ENCODE measurements at regions not wholly inside any gene's neighbourhood (a gene's known extent, or its start where the extent isn't known, plus 50 kb on each side); places are given as distances from the start of the nearest gene placed in this dataset.
A peak's percentile ranks its signal among the peaks of the same experiment; 100 is the strongest.

- H3K4me2 ChIP-seq (ENCODE audit: low read length), result no peak overlapping the region
- H3K4me3 ChIP-seq (ENCODE audit: low read depth, low read length, poor library complexity, severe bottlenecking), result no peak overlapping the region
- H3K4me1 ChIP-seq (ENCODE audit: insufficient read depth, low read length, severe bottlenecking), result no peaks in the 10 kb centered on the region
- H3K36me3 ChIP-seq (ENCODE audit: insufficient read depth, low read length), result no peaks in the 10 kb centered on the region
- no peaks in the 10 kb centered on the region for H3K27me3 ChIP-seq (ENCODE audit: insufficient read depth, low read length)
- H3K9ac ChIP-seq (ENCODE audit: low read length), result no peak overlapping the region
- no peaks in the 10 kb centered on the region for H4K20me1 ChIP-seq (ENCODE audit: insufficient read depth, low read length)
- H3K79me2 ChIP-seq (ENCODE audit: insufficient read depth, low read length), result no peaks in the 10 kb centered on the region
- no peak for TF ChIP-seq EZH2 (IDR thresholded peaks at IDR 0.05; ENCODE audit: borderline replicate concordance, low read length)
- peak; percentile 67 for TF ChIP-seq CTCF (IDR thresholded peaks at IDR 0.05; ENCODE audit: low read length)
- H3K9me3 ChIP-seq (ENCODE audit: low read length), result no peaks in the 10 kb centered on the region
- H3K9me2 ChIP-seq (ENCODE audit: low read depth, low read length), result no peaks in the 10 kb centered on the region
- no peaks in the 10 kb centered on the region for H3F3A ChIP-seq (ENCODE audit: insufficient read depth, low read length)
- H3K27ac ChIP-seq (ENCODE audit: low read depth, low read length, poor library complexity, severe bottlenecking), result no peak overlapping the region
- H2AFZ ChIP-seq (ENCODE audit: low read length), result no peak overlapping the region
Observed at GRCh38 chr16:76653390-76654026, 376.3 kb downstream of the CNTNAP4 start.

- H3K27me3 ChIP-seq (ENCODE audit: insufficient read depth, low read length), result no peaks in the 10 kb centered on the region
- no peaks in the 10 kb centered on the region for H3K4me1 ChIP-seq (ENCODE audit: insufficient read depth, low read length, severe bottlenecking)
- no peaks in the 10 kb centered on the region for H3K9me3 ChIP-seq (ENCODE audit: low read length)
- no peaks in the 10 kb centered on the region for H4K20me1 ChIP-seq (ENCODE audit: insufficient read depth, low read length)
- H3K9ac ChIP-seq (ENCODE audit: low read length), result no peak overlapping the region
- no peak for TF ChIP-seq CTCF (IDR thresholded peaks at IDR 0.05; ENCODE audit: low read length)
- no peak for TF ChIP-seq EZH2 (IDR thresholded peaks at IDR 0.05; ENCODE audit: borderline replicate concordance, low read length)
- no peak overlapping the region for H3K4me2 ChIP-seq (ENCODE audit: low read length)
- H3K9me2 ChIP-seq (ENCODE audit: low read depth, low read length), result no peaks in the 10 kb centered on the region
- H3K36me3 ChIP-seq (ENCODE audit: insufficient read depth, low read length), result no peaks in the 10 kb centered on the region
- no peaks in the 10 kb centered on the region for H3K79me2 ChIP-seq (ENCODE audit: insufficient read depth, low read length)
- H3F3A ChIP-seq (ENCODE audit: insufficient read depth, low read length), result no peaks in the 10 kb centered on the region
- H3K27ac ChIP-seq (ENCODE audit: low read depth, low read length, poor library complexity, severe bottlenecking), result no peak overlapping the region
- no peak overlapping the region for H2AFZ ChIP-seq (ENCODE audit: low read length)
- no peak overlapping the region for H3K4me3 ChIP-seq (ENCODE audit: low read depth, low read length, poor library complexity, severe bottlenecking)
Observed at GRCh38 chr16:76654088-76654820, 377.1 kb downstream of the CNTNAP4 start.

GRCh38 chr16:76656994-76657393, 379.8 kb downstream of the CNTNAP4 start:
- H3K79me2 ChIP-seq (ENCODE audit: insufficient read depth, low read length), result no peaks in the 10 kb centered on the region
- no peak overlapping the region for H2AFZ ChIP-seq (ENCODE audit: low read length)
- H3K4me3 ChIP-seq (ENCODE audit: low read depth, low read length, poor library complexity, severe bottlenecking), result no peak overlapping the region
- no peaks in the 10 kb centered on the region for H3K27me3 ChIP-seq (ENCODE audit: insufficient read depth, low read length)
- H3F3A ChIP-seq (ENCODE audit: insufficient read depth, low read length), result no peaks in the 10 kb centered on the region
- TF ChIP-seq CTCF (IDR thresholded peaks at IDR 0.05; ENCODE audit: low read length) (no peak), EZH2 (IDR thresholded peaks at IDR 0.05; ENCODE audit: borderline replicate concordance, low read length) (no peak)
- no peaks in the 10 kb centered on the region for H4K20me1 ChIP-seq (ENCODE audit: insufficient read depth, low read length)
- H3K4me2 ChIP-seq (ENCODE audit: low read length), result no peak overlapping the region
- no peaks in the 10 kb centered on the region for H3K9me3 ChIP-seq (ENCODE audit: low read length)
- H3K9me2 ChIP-seq (ENCODE audit: low read depth, low read length), result no peaks in the 10 kb centered on the region
- H3K4me1 ChIP-seq (ENCODE audit: insufficient read depth, low read length, severe bottlenecking), result no peaks in the 10 kb centered on the region
- H3K9ac ChIP-seq (ENCODE audit: low read length), result no peak overlapping the region
- H3K36me3 ChIP-seq (ENCODE audit: insufficient read depth, low read length), result no peaks in the 10 kb centered on the region
- no peak overlapping the region for H3K27ac ChIP-seq (ENCODE audit: low read depth, low read length, poor library complexity, severe bottlenecking)

All from OCI-LY1 (cell line).